ENCODE measurements at regions not wholly inside any gene's neighbourhood (a gene's known extent, or its start where the extent isn't known, plus 50 kb on each side); places are given as distances from the start of the nearest gene placed in this dataset.

DNA sequence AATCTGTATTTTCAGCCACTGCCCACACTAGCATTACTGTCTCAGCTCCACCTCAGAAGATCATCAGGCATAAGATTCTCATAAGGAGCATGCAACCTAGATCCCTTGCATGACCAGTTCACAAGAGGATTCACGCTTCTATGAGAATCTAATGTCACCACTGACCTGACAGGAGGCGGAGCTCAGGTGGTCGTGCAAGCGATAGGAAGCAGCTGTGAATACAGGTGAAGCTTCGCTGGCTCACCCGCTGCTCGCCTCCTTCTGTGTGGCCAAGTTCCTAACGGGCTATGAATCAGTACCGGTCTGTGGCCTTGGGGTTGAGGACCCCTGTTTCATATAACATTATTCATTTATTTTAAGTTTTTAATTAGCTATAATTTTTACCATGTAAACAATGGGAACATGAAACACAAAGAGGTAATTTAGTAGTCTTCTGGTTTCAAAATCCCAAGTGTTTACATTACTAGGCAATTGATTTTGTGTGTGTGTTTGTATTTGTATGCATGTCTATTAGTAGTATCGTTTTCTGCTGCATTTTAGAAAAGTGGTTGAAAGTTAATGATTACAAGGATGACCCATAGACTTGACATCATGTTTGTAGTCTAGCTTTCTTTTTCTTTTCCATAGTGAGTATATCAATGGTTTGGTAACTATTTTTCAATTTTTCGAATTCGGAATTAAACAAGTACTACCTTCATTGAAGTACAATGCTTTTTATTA, 159.4 kb downstream of the TENT4A start:
- DNase-seq (ENCODE audit: low read depth in 1 of 2, low spot score in 2 of 2) = no peak
- peaks cover 10% of the 10 kb centered on the region in 2 experiments; a peak in 2 of 4 replicates for H3K9me3 ChIP-seq (ENCODE audit: insufficient read depth in 2 of 2, low read depth in 1 of 2, low read length in 1 of 2)
- no peak for TF ChIP-seq TEAD4 (IDR thresholded peaks at IDR 0.05; ENCODE audit: low read depth, low read length)
- no peak for TF ChIP-seq CBX8 (IDR thresholded peaks at IDR 0.05; ENCODE audit: borderline replicate concordance, low read depth, low read length)
- TF ChIP-seq CTBP2 (IDR thresholded peaks at IDR 0.05; ENCODE audit: borderline replicate concordance, insufficient read depth, insufficient read length, low read length) = no peak
- no peak for TF ChIP-seq KDM1A (IDR thresholded peaks at IDR 0.05; ENCODE audit: borderline replicate concordance, low read length)
- no peak for TF ChIP-seq SRF (IDR thresholded peaks at IDR 0.05; ENCODE audit: low read depth, low read length)
- no peak for TF ChIP-seq CEBPB (IDR thresholded peaks at IDR 0.05; ENCODE audit: low read depth, low read length)
- TF ChIP-seq SAP30 (IDR thresholded peaks at IDR 0.05; ENCODE audit: insufficient read depth, insufficient replicate concordance, low read length) = no peak
- TF ChIP-seq RBBP5 (IDR thresholded peaks at IDR 0.05; ENCODE audit: borderline replicate concordance, low read depth, low read length) = no peak
- no peaks in the 10 kb centered on the region for H3K27me3 ChIP-seq (replicated peaks in 1 of 4; ENCODE audit: control insufficient read depth in 3 of 4, extremely low read depth in 1 of 4, insufficient read depth in 3 of 4, low read length in 3 of 4)
- no peak overlapping the region for H2BK20ac ChIP-seq (ENCODE audit: low read length)
- no peak overlapping the region for H3K14ac ChIP-seq (ENCODE audit: insufficient read length)
- no peak for FAIRE-seq
- H3K79me2 ChIP-seq (ENCODE audit: control insufficient read depth in 1 of 2, insufficient read depth in 2 of 2, low read length in 2 of 2) = no peaks in the 10 kb centered on the region
- H2BK120ac ChIP-seq (replicated peaks; ENCODE audit: low read depth, low read length) = no peak overlapping the region
- peaks cover 3% of the 10 kb centered on the region; the same call in 1 of the 2 replicates for H3K23me2 ChIP-seq (ENCODE audit: low read depth, low read length)
- no peak overlapping the region for H2AK5ac ChIP-seq (ENCODE audit: low read depth, low read length)
- no peak overlapping the region for H2BK12ac ChIP-seq (ENCODE audit: low read depth, low read length)
- ChIA-PET POLR2A (ENCODE audit: partially characterized antibody) (interaction anchor here (1.2 kb wide), 1 partner anchor 20 kb away, joined by 3 read pairs; no protein-coding TSS in a partner anchor), CTCF (ENCODE audit: partially characterized antibody) (interaction anchor here (0.6 to 3.3 kb wide), 5 partner anchors 15 to 493 kb away, joined by 3 to 11 read pairs (median 3); no protein-coding TSS in a partner anchor)
- no peak overlapping the region for H3K4ac ChIP-seq (replicated peaks; ENCODE audit: insufficient read length, low read depth, low read length)
- H4K91ac ChIP-seq (replicated peaks; ENCODE audit: insufficient read length, low read length) = no peak overlapping the region
- no peak overlapping the region for H3K9ac ChIP-seq (replicated peaks in 1 of 4; ENCODE audit: extremely low read depth in 1 of 4, low read depth in 3 of 4, low read length in 3 of 4)
- no peak overlapping the region for H3K18ac ChIP-seq (ENCODE audit: extremely low read depth, low read length)
- no peaks in the 10 kb centered on the region; a peak in 1 of 8 replicates for H3K36me3 ChIP-seq (ENCODE audit: control insufficient read depth in 2 of 4, insufficient read depth in 4 of 4, low read length in 3 of 4)
- H2BK5ac ChIP-seq (ENCODE audit: low read depth, low read length) = no peak overlapping the region
- H4K5ac ChIP-seq (ENCODE audit: insufficient read length, low read depth, low read length) = no peak overlapping the region
- H3K23ac ChIP-seq (ENCODE audit: insufficient read length) = no peak overlapping the region
- H2BK15ac ChIP-seq (ENCODE audit: low read length) = no peak overlapping the region
- H3K4me3 ChIP-seq (ENCODE audit: extremely low read depth in 1 of 4, insufficient read depth in 2 of 4, low read depth in 3 of 4, low read length in 4 of 4) = no peak overlapping the region
- H3K79me1 ChIP-seq (ENCODE audit: low read depth, low read length) = no peaks in the 10 kb centered on the region
- H3K56ac ChIP-seq (replicated peaks; ENCODE audit: insufficient read length, low read depth, low read length) = no peak overlapping the region
- 86% methylated on average over 12 of the region's 12 CpGs; no CpG with 5 or more reads in 1 of the 2 experiments for WGBS, 2 experiments (ENCODE audit: extremely low coverage in 1 of 2, insufficient coverage in 1 of 2, insufficient read length in 1 of 2, insufficient replicate concordance in 2 of 2, low coverage in 1 of 2, low lambda C conversion rate in 2 of 2, missing lambda C conversion rate in 1 of 2)
- peaks cover 0 to 3% of the 10 kb centered on the region in 2 experiments for H4K20me1 ChIP-seq (replicated peaks in 1 of 2; ENCODE audit: control insufficient read depth in 1 of 2, insufficient read depth in 2 of 2, low read length in 2 of 2)
- H3K4me1 ChIP-seq (replicated peaks in 1 of 4; ENCODE audit: control insufficient read depth in 3 of 4, insufficient read depth in 4 of 4, low read length in 3 of 4) = no peaks in the 10 kb centered on the region
- H3K27ac ChIP-seq (ENCODE audit: low read depth, low read length) = no peak overlapping the region
- no peak overlapping the region for H2AFZ ChIP-seq (ENCODE audit: low read length)
- no peak overlapping the region for H3K4me2 ChIP-seq (ENCODE audit: insufficient read depth in 1 of 2, low read depth in 2 of 2, low read length in 2 of 2)
- H4K8ac ChIP-seq (ENCODE audit: extremely low read depth, insufficient read depth, low read length) = no peak overlapping the region

Data from H1 (cell line).